Esophagus muscularis mucosa (tissue), 4 donors: ENCODE measurements at regions not wholly inside any gene's neighbourhood (a gene's known extent, or its start where the extent isn't known, plus 50 kb on each side); places are given as distances from the start of the nearest gene placed in this dataset.

Source experiments
- DNase-seq: peaks from one replicate; pipeline ENCODE4 v3.0.0-alpha.2; 2017; ENCODE audit errors: extremely low spot score
- H3K27ac ChIP-seq, 4 donors: fragments of 200-600 bp; sonication (generic); replicated peaks in 1 of 4; 1 replicate in 3 of 4; 2 replicates in 1 of 4; pipeline ENCODE4 v1.5.1; 2016 to 2019; ENCODE audit warnings: mild to moderate bottlenecking in 1 of 4
- H3K27me3 ChIP-seq, 4 donors: fragments of 200-600 bp; sonication (generic); one replicate each; pipeline versions ENCODE4 v1.5.1 to v1.6.0; 2016 to 2019
- H3K36me3 ChIP-seq, 4 donors: fragments of 200-600 bp; sonication (generic); one replicate each; pipeline ENCODE4 v1.5.1; 2016 to 2019
- H3K4me1 ChIP-seq, 4 donors: fragments of 200-600 bp; sonication (generic); one replicate each; pipeline ENCODE4 v1.5.1; 2016 to 2019
- H3K4me3 ChIP-seq, 4 donors: fragments of 200-600 bp; sonication (generic); 1 replicate in 2 of 4; 2 replicates in 2 of 4; pipeline ENCODE4 v1.5.1; 2016 to 2019; ENCODE audit warnings: mild to moderate bottlenecking in 4 of 4, moderate library complexity in 1 of 4
- H3K9me3 ChIP-seq, 4 donors: fragments of 200-600 bp; sonication (generic); 1 replicate in 3 of 4; 2 replicates in 1 of 4; pipeline ENCODE4 v1.5.1; 2016 to 2019
- CTCF ChIP-seq, 3 experiments: fragments of 200-600 bp in 2 of 3; fragments of 450-650 bp in 1 of 3; sonication (generic) in 2 of 3; IDR thresholded peaks; one replicate each; pipeline ENCODE4 v1.5.1; 2017 to 2019; ENCODE audit warnings: antibody characterized with exemption in 3 of 3, mild to moderate bottlenecking in 2 of 3, moderate library complexity in 1 of 3
- EP300 ChIP-seq: sonication (generic); formaldehyde crosslinking; IDR thresholded peaks from one replicate; pipeline ENCODE4 v1.6.1; 2017; ENCODE audit warnings: antibody characterized with exemption
- POLR2A ChIP-seq: fragments of 450-650 bp; IDR thresholded peaks from one replicate; pipeline ENCODE4 v1.6.1; 2017; ENCODE audit warnings: antibody characterized with exemption, moderate library complexity, mild to moderate bottlenecking, low read depth
- POLR2AphosphoS5 ChIP-seq, 2 donors: sonication (generic); formaldehyde crosslinking; IDR thresholded peaks; one replicate each; pipeline ENCODE4 v1.6.1; 2017; ENCODE audit warnings: antibody characterized with exemption in 2 of 2
- WGBS: methylation state at CpG from one replicate; pipeline ENCODE4 v1.1.5; 2018; 5-methylcytosine and 5-hydroxymethylcytosine counted together
- intact Hi-C: fragments of 100-400 bp; cut with DNase I; formaldehyde crosslinking; loops from one replicate; pipeline ENCODE4 v1.15.1; 2023

DNA sequence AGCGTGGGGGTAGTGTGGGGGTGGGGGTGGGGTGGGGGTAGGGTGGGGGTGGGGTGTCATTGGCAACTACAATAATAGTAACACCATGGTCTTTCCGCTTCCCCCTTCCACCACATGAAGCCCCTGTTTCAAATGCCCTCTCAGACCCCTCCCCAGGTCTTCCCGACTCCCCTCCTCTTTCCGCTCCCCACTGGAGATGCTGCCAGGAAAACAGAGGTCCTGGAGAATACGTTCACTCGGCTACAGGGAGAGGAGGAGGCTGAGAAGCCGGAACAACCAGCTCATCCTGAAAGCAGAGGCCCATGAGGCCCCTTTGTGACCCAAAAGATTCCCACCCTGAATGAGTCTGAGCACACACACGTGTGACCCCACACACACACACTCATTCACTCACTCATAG, 75.4 kb downstream of the CPN2 start:
- H3K4me1 ChIP-seq: peaks cover 43 to 93% (median 81%) of the 10 kb centered on the region in 4 donors

DNA sequence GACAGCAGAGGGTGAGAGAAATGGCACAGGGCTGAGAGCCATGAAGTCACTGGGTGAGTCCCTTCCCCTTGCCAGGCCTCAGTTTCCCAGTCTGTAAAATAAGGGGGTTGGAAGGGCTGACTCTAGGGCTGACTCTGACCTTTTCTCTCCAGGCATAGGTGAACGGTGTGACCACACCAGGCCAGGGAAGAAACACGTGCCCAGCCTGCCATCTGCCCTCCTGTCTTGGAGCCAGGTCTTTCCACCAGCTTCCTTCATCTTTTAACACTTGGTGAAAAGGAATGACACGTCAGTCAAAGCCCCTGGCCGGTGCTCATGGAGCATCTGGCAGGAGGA, 74.4 kb downstream of the CPN2 start:
- Histone ChIP-seq H3K9me3 (no peaks in the 10 kb centered on the region), H3K36me3 (no peaks in the 10 kb centered on the region), H3K4me1 (peaks cover 34 to 83% (median 71%) of the 10 kb centered on the region in 4 donors), H3K27ac (peak overlapping the region; percentile 82 to 92 (median 86)), H3K4me3 (no peak overlapping the region), H3K27me3 (no peaks in the 10 kb centered on the region)
- intact Hi-C loops: no loop called here
- DNase-seq: no peak
- 48% methylated on average over 4 of the region's 4 CpGs for WGBS
- TF ChIP-seq CTCF (IDR thresholded peaks at IDR 0.05): no peak

More for the DNA sequence above, 75.4 kb downstream of the CPN2 start:
- 62% methylated on average over 8 of the region's 8 CpGs for WGBS
- Histone ChIP-seq H3K36me3 (no peaks in the 10 kb centered on the region), H3K27ac (peak overlapping the region; percentile 82 to 92 (median 86)), H3K4me3 (no peak overlapping the region), H3K9me3 (no peaks in the 10 kb centered on the region), H3K27me3 (no peaks in the 10 kb centered on the region)
- no peak for TF ChIP-seq EP300
- TF ChIP-seq POLR2AphosphoS5 (IDR thresholded peaks at IDR 0.05): no peak
- no peak for TF ChIP-seq CTCF (IDR thresholded peaks at IDR 0.05)
- no peak for TF ChIP-seq POLR2A
- intact Hi-C loops: no loop called here
- no peak for DNase-seq

- Histone ChIP-seq H3K4me3 (no peak overlapping the region), H3K4me1 (peaks cover 30 to 78% (median 66%) of the 10 kb centered on the region in 4 donors), H3K36me3 (no peaks in the 10 kb centered on the region), H3K9me3 (no peaks in the 10 kb centered on the region), H3K27ac (peak overlapping the region; percentile 82 to 92 (median 86)), H3K27me3 (no peaks in the 10 kb centered on the region)
- 46% methylated on average over 10 of the region's 16 CpGs for WGBS
- TF ChIP-seq EP300 (no peak), POLR2A (no peak), POLR2AphosphoS5 (IDR thresholded peaks at IDR 0.05) (no peak), CTCF (IDR thresholded peaks at IDR 0.05) (no peak)
- no peak for DNase-seq
- intact Hi-C loops: no loop called here
Observed at GRCh38 chr3:194277104-194277785, 73.9 kb downstream of the CPN2 start.

DNA sequence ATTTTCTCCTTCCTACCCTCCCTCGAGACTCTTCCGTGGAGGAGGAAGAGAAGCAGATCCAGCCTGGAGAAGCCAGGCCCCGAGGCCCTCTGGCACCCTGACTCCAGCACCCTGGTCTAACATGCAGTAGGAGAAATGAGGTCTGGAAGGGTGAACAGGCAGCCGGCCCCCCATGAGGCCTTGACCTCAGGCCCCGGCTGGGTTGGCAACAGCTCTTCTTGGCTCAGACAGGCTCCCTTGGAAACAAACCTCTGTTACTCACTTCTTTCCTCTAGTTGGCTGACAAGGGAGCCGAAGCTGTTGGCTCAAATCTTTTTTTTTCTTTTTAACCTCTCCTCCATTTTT, 73.4 kb downstream of the CPN2 start:
- 14% methylated on average over 3 of the region's 6 CpGs for WGBS
- intact Hi-C loops: no loop called here
- TF ChIP-seq CTCF (IDR thresholded peaks at IDR 0.05) (no peak), POLR2AphosphoS5 (IDR thresholded peaks at IDR 0.05) (peak in 1 of 2 donors; percentile 11), EP300 (no peak), POLR2A (no peak)
- H3K27ac ChIP-seq: peak overlapping the region; percentile 82 to 92 (median 86)
- no peaks in the 10 kb centered on the region for H3K9me3 ChIP-seq
- H3K36me3 ChIP-seq: no peaks in the 10 kb centered on the region
- no peaks in the 10 kb centered on the region for H3K27me3 ChIP-seq
- H3K4me1 ChIP-seq: peaks cover 32 to 74% (median 63%) of the 10 kb centered on the region in 4 donors
- H3K4me3 ChIP-seq: no peak overlapping the region
- no peak for DNase-seq
